ENCODE measurements at regions not wholly inside any gene's neighbourhood (a gene's known extent, or its start where the extent isn't known, plus 50 kb on each side); places are given as distances from the start of the nearest gene placed in this dataset.

DNA sequence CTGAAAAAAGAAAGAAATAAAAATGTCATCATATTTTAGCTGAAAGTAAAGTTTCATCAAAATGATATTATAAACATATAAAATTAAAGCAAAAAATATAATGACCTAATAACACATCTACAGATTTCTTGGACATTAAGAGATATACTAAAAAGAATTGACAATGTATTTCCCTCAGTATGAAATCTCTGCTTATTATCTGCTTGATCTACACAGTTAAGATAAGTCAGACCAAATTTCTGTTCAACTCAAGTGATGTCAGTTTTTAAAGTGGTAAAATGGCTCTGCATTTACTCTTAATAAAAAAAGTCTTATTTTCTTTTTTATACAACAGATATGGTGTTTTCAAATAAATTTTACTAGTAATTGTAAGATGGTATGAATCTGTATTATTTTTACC, 159.4 kb upstream of the SEMA3A start:
- H3K4me3 ChIP-seq: no peak overlapping the region
- SMC1A ChIA-PET (ENCODE audit: uncharacterized antibody, unreplicated experiment): interaction anchor here (0.7 to 1.2 kb wide), 2 partner anchors 10 to 481 kb away, joined by 3 to 4 read pairs; no protein-coding TSS in a partner anchor
- no peak for DNase-seq (ENCODE audit: low read depth, low spot score)
- no peak overlapping the region for H3K4me2 ChIP-seq (ENCODE audit: control insufficient read depth, insufficient read depth)
- CTCF ChIA-PET: interaction anchor here (0.8 kb wide), 1 partner anchor 9 kb away, joined by 5 read pairs; no protein-coding TSS in a partner anchor
- no peak for TF ChIP-seq SP1 (IDR thresholded peaks at IDR 0.05; ENCODE audit: low read depth, low read length)
- no peak for TF ChIP-seq SMAD1 (IDR thresholded peaks at IDR 0.05; ENCODE audit: low read depth, partially characterized antibody)
- TF ChIP-seq, protein P1, sequence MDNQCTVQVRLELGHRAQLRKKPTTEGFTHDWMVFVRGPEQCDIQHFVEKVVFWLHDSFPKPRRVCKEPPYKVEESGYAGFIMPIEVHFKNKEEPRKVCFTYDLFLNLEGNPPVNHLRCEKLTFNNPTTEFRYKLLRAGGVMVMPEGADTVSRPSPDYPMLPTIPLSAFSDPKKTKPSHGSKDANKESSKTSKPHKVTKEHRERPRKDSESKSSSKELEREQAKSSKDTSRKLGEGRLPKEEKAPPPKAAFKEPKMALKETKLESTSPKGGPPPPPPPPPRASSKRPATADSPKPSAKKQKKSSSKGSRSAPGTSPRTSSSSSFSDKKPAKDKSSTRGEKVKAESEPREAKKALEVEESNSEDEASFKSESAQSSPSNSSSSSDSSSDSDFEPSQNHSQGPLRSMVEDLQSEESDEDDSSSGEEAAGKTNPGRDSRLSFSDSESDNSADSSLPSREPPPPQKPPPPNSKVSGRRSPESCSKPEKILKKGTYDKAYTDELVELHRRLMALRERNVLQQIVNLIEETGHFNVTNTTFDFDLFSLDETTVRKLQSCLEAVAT (IDR thresholded peaks at IDR 0.05): no peak
- TF ChIP-seq STAT3 (IDR thresholded peaks at IDR 0.05; ENCODE audit: low read depth, low read length): no peak
- no peak for TF ChIP-seq HCFC1 (IDR thresholded peaks at IDR 0.05; ENCODE audit: low read length)
- TF ChIP-seq FOXK2 (IDR thresholded peaks at IDR 0.05): no peak
- TF ChIP-seq SUPT20H (IDR thresholded peaks at IDR 0.05; ENCODE audit: borderline replicate concordance, control insufficient read depth, low read depth, low read length): no peak
- no peak for TF ChIP-seq CHD1 (IDR thresholded peaks at IDR 0.05; ENCODE audit: low read depth, low read length)
- TF ChIP-seq, protein P2, sequence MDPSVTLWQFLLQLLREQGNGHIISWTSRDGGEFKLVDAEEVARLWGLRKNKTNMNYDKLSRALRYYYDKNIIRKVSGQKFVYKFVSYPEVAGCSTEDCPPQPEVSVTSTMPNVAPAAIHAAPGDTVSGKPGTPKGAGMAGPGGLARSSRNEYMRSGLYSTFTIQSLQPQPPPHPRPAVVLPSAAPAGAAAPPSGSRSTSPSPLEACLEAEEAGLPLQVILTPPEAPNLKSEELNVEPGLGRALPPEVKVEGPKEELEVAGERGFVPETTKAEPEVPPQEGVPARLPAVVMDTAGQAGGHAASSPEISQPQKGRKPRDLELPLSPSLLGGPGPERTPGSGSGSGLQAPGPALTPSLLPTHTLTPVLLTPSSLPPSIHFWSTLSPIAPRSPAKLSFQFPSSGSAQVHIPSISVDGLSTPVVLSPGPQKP (IDR thresholded peaks at IDR 0.05; ENCODE audit: low read depth, low read length): no peak
- no peak for TF ChIP-seq KDM1A (IDR thresholded peaks at IDR 0.05; ENCODE audit: borderline replicate concordance)
- no peak for TF ChIP-seq TCF12 (IDR thresholded peaks at IDR 0.05; ENCODE audit: low read depth, low read length)
- TF ChIP-seq, protein P3, sequence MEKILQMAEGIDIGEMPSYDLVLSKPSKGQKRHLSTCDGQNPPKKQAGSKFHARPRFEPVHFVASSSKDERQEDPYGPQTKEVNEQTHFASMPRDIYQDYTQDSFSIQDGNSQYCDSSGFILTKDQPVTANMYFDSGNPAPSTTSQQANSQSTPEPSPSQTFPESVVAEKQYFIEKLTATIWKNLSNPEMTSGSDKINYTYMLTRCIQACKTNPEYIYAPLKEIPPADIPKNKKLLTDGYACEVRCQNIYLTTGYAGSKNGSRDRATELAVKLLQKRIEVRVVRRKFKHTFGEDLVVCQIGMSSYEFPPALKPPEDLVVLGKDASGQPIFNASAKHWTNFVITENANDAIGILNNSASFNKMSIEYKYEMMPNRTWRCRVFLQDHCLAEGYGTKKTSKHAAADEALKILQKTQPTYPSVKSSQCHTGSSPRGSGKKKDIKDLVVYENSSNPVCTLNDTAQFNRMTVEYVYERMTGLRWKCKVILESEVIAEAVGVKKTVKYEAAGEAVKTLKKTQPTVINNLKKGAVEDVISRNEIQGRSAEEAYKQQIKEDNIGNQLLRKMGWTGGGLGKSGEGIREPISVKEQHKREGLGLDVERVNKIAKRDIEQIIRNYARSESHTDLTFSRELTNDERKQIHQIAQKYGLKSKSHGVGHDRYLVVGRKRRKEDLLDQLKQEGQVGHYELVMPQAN (conservative IDR thresholded peaks at IDR 0.05): no peak
- TF ChIP-seq ZNF274 (IDR thresholded peaks at IDR 0.05; ENCODE audit: insufficient read depth, insufficient read length): no peak
- TF ChIP-seq STAT1 (conservative IDR thresholded peaks at IDR 0.05): no peak
- no peak for TF ChIP-seq YBX1 (IDR thresholded peaks at IDR 0.05)
- TF ChIP-seq BMI1 (IDR thresholded peaks at IDR 0.05; ENCODE audit: borderline replicate concordance): no peak
- TF ChIP-seq FOXM1 (IDR thresholded peaks at IDR 0.05; ENCODE audit: low read depth, low read length): no peak
- TF ChIP-seq JUNB (IDR thresholded peaks at IDR 0.05): no peak
- H3K9me3 ChIP-seq (replicated peaks; ENCODE audit: control insufficient read depth, insufficient read depth, low read length): no peaks in the 10 kb centered on the region
- no peaks in the 10 kb centered on the region for H3K27me3 ChIP-seq (replicated peaks in 1 of 2; ENCODE audit: control insufficient read depth in 2 of 2, insufficient read depth in 2 of 2, low read length in 1 of 2)
- FAIRE-seq: no peak
- no peaks in the 10 kb centered on the region for H3K4me1 ChIP-seq (ENCODE audit: control insufficient read depth, insufficient read depth, low read length)
- no peak overlapping the region for H2AFZ ChIP-seq (ENCODE audit: control insufficient read depth, low read depth, low read length)
- intact Hi-C loops (cut with micrococcal nuclease; ENCODE audit: unreplicated experiment) (no loop called here), in situ Hi-C loops (cut with MboI) (no loop called here)
- RAD21 ChIA-PET (ENCODE audit: unreplicated experiment): no interaction called here
- H3K79me2 ChIP-seq (ENCODE audit: control insufficient read depth, insufficient read depth, low read length): no peaks in the 10 kb centered on the region
- H3K36me3 ChIP-seq (ENCODE audit: control insufficient read depth in 2 of 2, insufficient read depth in 2 of 2, low read length in 1 of 2): no peaks in the 10 kb centered on the region
- no peak overlapping the region for H3K27ac ChIP-seq (ENCODE audit: control insufficient read depth, insufficient read depth)
- POLR2A ChIA-PET: no interaction called here
- no peak for ATAC-seq
- no peaks in the 10 kb centered on the region for H4K20me1 ChIP-seq (ENCODE audit: control insufficient read depth, insufficient read depth)
- no TSS peak for BruUV-seq (replicated peaks)
- H3K9ac ChIP-seq (ENCODE audit: control insufficient read depth, insufficient read depth, low read length): no peak overlapping the region

All from GM12878 (cell line).